ENCODE measurements at regions not wholly inside any gene's neighbourhood (a gene's known extent, or its start where the extent isn't known, plus 50 kb on each side); places are given as distances from the start of the nearest gene placed in this dataset.

- Histone ChIP-seq H3K27ac (no peak overlapping the region), H3K36me3 (no peaks in the 10 kb centered on the region), H3K4me1 (peaks cover 0 to 4% of the 10 kb centered on the region in 2 donors), H3K27me3 (no peaks in the 10 kb centered on the region), H3K9me3 (no peaks in the 10 kb centered on the region), H3K4me3 (no peak overlapping the region)
- DNase-seq (no peak), ATAC-seq (no peak)
- intact Hi-C loops (cut with DNase I; ENCODE audit: low total_unique reads) = loop anchor here (5.0 kb wide), 2 partner anchors 80 to 1200 kb away; no protein-coding TSS in a partner anchor
- in situ Hi-C loops (cut with MboI; ENCODE audit: low sequenced_read_pairs in 4 of 4) = no loop called here
- TF ChIP-seq CTCF (IDR thresholded peaks at IDR 0.05 in 4 of 5, conservative IDR thresholded peaks at IDR 0.05 in 1 of 5) = no peak
- no peak for TF ChIP-seq POLR2A (IDR thresholded peaks at IDR 0.05)
Observed at GRCh38 chr18:46332286-46332801, 228.2 kb downstream of the HAUS1 start.

- TF ChIP-seq CTCF (IDR thresholded peaks at IDR 0.05 in 4 of 5, conservative IDR thresholded peaks at IDR 0.05 in 1 of 5) = no peak
- no peak for TF ChIP-seq POLR2A (IDR thresholded peaks at IDR 0.05)
- Histone ChIP-seq H3K9me3 (no peaks in the 10 kb centered on the region), H3K27me3 (no peaks in the 10 kb centered on the region), H3K4me1 (peaks cover 0 to 4% of the 10 kb centered on the region in 2 donors), H3K27ac (no peak overlapping the region), H3K4me3 (peak overlapping the region in 3 of 4 donors; percentile 50 to 54 (median 53)), H3K36me3 (no peaks in the 10 kb centered on the region)
- no peak for ATAC-seq
- intact Hi-C loops (cut with DNase I; ENCODE audit: low total_unique reads) = loop anchor here (5.0 kb wide), 2 partner anchors 79 to 1201 kb away; no protein-coding TSS in a partner anchor
- in situ Hi-C loops (cut with MboI; ENCODE audit: low sequenced_read_pairs in 4 of 4) = no loop called here
- no peak for DNase-seq
Observed at GRCh38 chr18:46332921-46333341, 228.7 kb downstream of the HAUS1 start.

GRCh38 chr18:46333431-46334135 lies 229.4 kb downstream of the HAUS1 start:
- H3K9me3 ChIP-seq = no peaks in the 10 kb centered on the region
- no peaks in the 10 kb centered on the region for H3K36me3 ChIP-seq
- H3K27ac ChIP-seq = no peak overlapping the region
- DNase-seq (no peak), ATAC-seq (peak; percentile 47 to 49)
- H3K4me3 ChIP-seq = peak overlapping the region; percentile 50 to 55 (median 54)
- TF ChIP-seq CTCF (IDR thresholded peaks at IDR 0.05 in 4 of 5, conservative IDR thresholded peaks at IDR 0.05 in 1 of 5) (no peak), POLR2A (IDR thresholded peaks at IDR 0.05) (no peak)
- in situ Hi-C loops (cut with MboI; ENCODE audit: low sequenced_read_pairs in 4 of 4) (no loop called here), intact Hi-C loops (cut with DNase I; ENCODE audit: low total_unique reads) (loop anchor here (5.0 kb wide), 2 partner anchors 79 to 1201 kb away; no protein-coding TSS in a partner anchor)
- no peaks in the 10 kb centered on the region for H3K27me3 ChIP-seq
- H3K4me1 ChIP-seq = peaks cover 0 to 4% of the 10 kb centered on the region in 2 donors

- Histone ChIP-seq H3K4me1 (peaks cover 0 to 4% of the 10 kb centered on the region in 2 donors), H3K27me3 (no peaks in the 10 kb centered on the region), H3K27ac (no peak overlapping the region), H3K9me3 (no peaks in the 10 kb centered on the region), H3K4me3 (peak overlapping the region; percentile 53 to 63 (median 58)), H3K36me3 (no peaks in the 10 kb centered on the region)
- no peak for DNase-seq
- in situ Hi-C loops (cut with MboI; ENCODE audit: low sequenced_read_pairs in 4 of 4) = no loop called here
- intact Hi-C loops (cut with DNase I; ENCODE audit: low total_unique reads) = loop anchor here (5.0 kb wide), 4 partner anchors 53 to 1203 kb away; a partner anchor contains a TSS
- TF ChIP-seq CTCF (IDR thresholded peaks at IDR 0.05 in 4 of 5, conservative IDR thresholded peaks at IDR 0.05 in 1 of 5) (no peak), POLR2A (IDR thresholded peaks at IDR 0.05) (no peak)
- no peak for ATAC-seq
Observed at GRCh38 chr18:46334868-46335281, 230.7 kb downstream of the HAUS1 start.
